ENCODE measurements at regions not wholly inside any gene's neighbourhood (a gene's known extent, or its start where the extent isn't known, plus 50 kb on each side); places are given as distances from the start of the nearest gene placed in this dataset.

DNA sequence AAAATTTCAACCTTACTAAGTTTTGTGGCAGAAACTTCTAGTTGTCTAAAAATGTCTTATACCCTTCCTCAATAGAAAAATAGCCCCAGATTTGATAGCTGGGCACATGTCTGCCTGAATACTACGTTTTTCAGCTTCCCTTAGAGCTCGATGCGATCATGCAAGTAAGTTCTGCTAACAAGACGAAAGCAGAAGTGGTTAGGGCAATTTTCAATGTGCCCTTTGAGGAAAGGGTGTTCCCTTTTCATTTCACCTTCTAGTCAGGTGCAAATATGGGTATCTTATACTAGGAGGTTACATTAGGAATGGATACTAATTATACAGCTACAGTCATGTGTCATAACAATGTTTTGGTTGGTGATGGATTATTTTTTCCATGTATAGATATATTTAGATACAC, 1572.1 kb upstream of the LRRTM1 start:
- FAIRE-seq (no peak), ATAC-seq (no peak), DNase-seq (ENCODE audit: extremely low read depth in 1 of 4, low spot score in 3 of 4) (no peak)
- in situ Hi-C loops (cut with MboI) = no loop called here
- H3K4me1 ChIP-seq (replicated peaks in 1 of 2; ENCODE audit: control insufficient read depth in 2 of 2, insufficient read depth in 2 of 2, low read length in 2 of 2) = no peaks in the 10 kb centered on the region
- no peak overlapping the region for H3K9ac ChIP-seq (ENCODE audit: insufficient read depth in 1 of 2, low read depth in 2 of 2, low read length in 2 of 2)
- H3K9me1 ChIP-seq (ENCODE audit: control insufficient read depth, insufficient read depth, low read length) = no peaks in the 10 kb centered on the region
- H3K4me2 ChIP-seq (ENCODE audit: insufficient read depth, low read length) = no peak overlapping the region
- POLR2A ChIA-PET = no interaction called here
- no peak overlapping the region for H3K27ac ChIP-seq (ENCODE audit: extremely low read depth, low read depth, low read length)
- no peaks in the 10 kb centered on the region for H3K9me3 ChIP-seq (replicated peaks; ENCODE audit: control insufficient read depth, insufficient read depth, low read depth, low read length)
- CTCF ChIA-PET (ENCODE audit: low intra/inter-chr PET ratio) = no interaction called here
- 0% methylated on average over 4 of the region's 4 CpGs for WGBS (ENCODE audit: insufficient coverage, low coverage, missing lambda C conversion rate)
- intact Hi-C loops (cut with micrococcal nuclease) = no loop called here
- H3K36me3 ChIP-seq (ENCODE audit: control insufficient read depth, insufficient read depth, low read length) = no peaks in the 10 kb centered on the region
- no TSS peak for BruUV-seq (replicated peaks)
- H3K79me2 ChIP-seq (ENCODE audit: control insufficient read depth, insufficient read depth, low read length) = no peaks in the 10 kb centered on the region
- no peaks in the 10 kb centered on the region for H4K20me1 ChIP-seq (replicated peaks; ENCODE audit: control insufficient read depth, insufficient read depth, low read length)
- H3K27me3 ChIP-seq (ENCODE audit: control insufficient read depth in 2 of 2, insufficient read depth in 2 of 2, low read length in 2 of 2) = no peaks in the 10 kb centered on the region
- H2AFZ ChIP-seq (ENCODE audit: low read depth, low read length) = no peak overlapping the region
- H3K4me3 ChIP-seq = no peak overlapping the region
- TF ChIP-seq, protein P1, sequence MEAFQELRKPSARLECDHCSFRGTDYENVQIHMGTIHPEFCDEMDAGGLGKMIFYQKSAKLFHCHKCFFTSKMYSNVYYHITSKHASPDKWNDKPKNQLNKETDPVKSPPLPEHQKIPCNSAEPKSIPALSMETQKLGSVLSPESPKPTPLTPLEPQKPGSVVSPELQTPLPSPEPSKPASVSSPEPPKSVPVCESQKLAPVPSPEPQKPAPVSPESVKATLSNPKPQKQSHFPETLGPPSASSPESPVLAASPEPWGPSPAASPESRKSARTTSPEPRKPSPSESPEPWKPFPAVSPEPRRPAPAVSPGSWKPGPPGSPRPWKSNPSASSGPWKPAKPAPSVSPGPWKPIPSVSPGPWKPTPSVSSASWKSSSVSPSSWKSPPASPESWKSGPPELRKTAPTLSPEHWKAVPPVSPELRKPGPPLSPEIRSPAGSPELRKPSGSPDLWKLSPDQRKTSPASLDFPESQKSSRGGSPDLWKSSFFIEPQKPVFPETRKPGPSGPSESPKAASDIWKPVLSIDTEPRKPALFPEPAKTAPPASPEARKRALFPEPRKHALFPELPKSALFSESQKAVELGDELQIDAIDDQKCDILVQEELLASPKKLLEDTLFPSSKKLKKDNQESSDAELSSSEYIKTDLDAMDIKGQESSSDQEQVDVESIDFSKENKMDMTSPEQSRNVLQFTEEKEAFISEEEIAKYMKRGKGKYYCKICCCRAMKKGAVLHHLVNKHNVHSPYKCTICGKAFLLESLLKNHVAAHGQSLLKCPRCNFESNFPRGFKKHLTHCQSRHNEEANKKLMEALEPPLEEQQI (IDR thresholded peaks at IDR 0.05) = no peak
- no peak for TF ChIP-seq IRF9 (tag; IDR thresholded peaks at IDR 0.05)
- TF ChIP-seq CREB3L1 (IDR thresholded peaks at IDR 0.05; ENCODE audit: borderline replicate concordance, low read depth) = no peak
- TF ChIP-seq E4F1 (CRISPR knock-in tag; IDR thresholded peaks at IDR 0.05; ENCODE audit: borderline replicate concordance) = no peak
- no peak for TF ChIP-seq PPARD (CRISPR knock-in tag; IDR thresholded peaks at IDR 0.05)
- TF ChIP-seq RAD51 (IDR thresholded peaks at IDR 0.05; ENCODE audit: borderline replicate concordance, low read depth) = no peak
- no peak for TF ChIP-seq PTBP1 (IDR thresholded peaks at IDR 0.05; ENCODE audit: low read depth, low read length)
- TF ChIP-seq, protein P2, sequence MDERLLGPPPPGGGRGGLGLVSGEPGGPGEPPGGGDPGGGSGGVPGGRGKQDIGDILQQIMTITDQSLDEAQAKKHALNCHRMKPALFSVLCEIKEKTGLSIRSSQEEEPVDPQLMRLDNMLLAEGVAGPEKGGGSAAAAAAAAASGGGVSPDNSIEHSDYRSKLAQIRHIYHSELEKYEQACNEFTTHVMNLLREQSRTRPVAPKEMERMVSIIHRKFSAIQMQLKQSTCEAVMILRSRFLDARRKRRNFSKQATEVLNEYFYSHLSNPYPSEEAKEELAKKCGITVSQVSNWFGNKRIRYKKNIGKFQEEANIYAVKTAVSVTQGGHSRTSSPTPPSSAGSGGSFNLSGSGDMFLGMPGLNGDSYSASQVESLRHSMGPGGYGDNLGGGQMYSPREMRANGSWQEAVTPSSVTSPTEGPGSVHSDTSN (CRISPR knock-in tag; IDR thresholded peaks at IDR 0.05; ENCODE audit: low read depth) = no peak
- TF ChIP-seq, protein P2 (tag; conservative IDR thresholded peaks at IDR 0.05; ENCODE audit: low read depth) = no peak
- no peak for TF ChIP-seq ERF (CRISPR knock-in tag; IDR thresholded peaks at IDR 0.05)
- no peak for TF ChIP-seq ZNF778 (CRISPR knock-in tag; IDR thresholded peaks at IDR 0.05)
- no peak for TF ChIP-seq E2F3 (CRISPR knock-in tag; IDR thresholded peaks at IDR 0.05)
- no peak for TF ChIP-seq HNRNPL (IDR thresholded peaks at IDR 0.05; ENCODE audit: low read depth, low read length)
